Smooth muscle cell (in vitro differentiated cells): ENCODE measurements at regions not wholly inside any gene's neighbourhood (a gene's known extent, or its start where the extent isn't known, plus 50 kb on each side); places are given as distances from the start of the nearest gene placed in this dataset.

Source experiments
- DNase-seq: peaks from one replicate; lab custom pipeline; 2025; ENCODE audit not compliant: unreplicated experiment; lab: John Stamatoyannopoulos, UW
- H2AFZ ChIP-seq: fragments of 200-600 bp; sonication (generic); 2 replicates; pipeline ENCODE4 v1.6.0; 2016; ENCODE audit warnings: antibody characterized with exemption, low read depth, mild to moderate bottlenecking
- H3F3A ChIP-seq: fragments of 200-600 bp; sonication (generic); 2 replicates; pipeline ENCODE4 v1.6.0; 2017; ENCODE audit warnings: antibody characterized with exemption, low read depth
- H3K27ac ChIP-seq: fragments of 200-600 bp; sonication (generic); 2 replicates; pipeline ENCODE4 v1.5.1; 2016; ENCODE audit warnings: low read depth, mild to moderate bottlenecking
- H3K27me3 ChIP-seq: fragments of 200-600 bp; sonication (generic); 2 replicates; pipeline ENCODE4 v1.6.1; 2016; ENCODE audit warnings: low read depth, mild to moderate bottlenecking
- H3K36me3 ChIP-seq: fragments of 200-600 bp; sonication (generic); 2 replicates; pipeline ENCODE4 v1.5.1; 2016; ENCODE audit warnings: low read depth
- H3K4me1 ChIP-seq: fragments of 200-600 bp; sonication (generic); 2 replicates; pipeline ENCODE4 v1.5.1; 2016; ENCODE audit warnings: low read depth
- H3K4me2 ChIP-seq: fragments of 200-600 bp; sonication (generic); 2 replicates; pipeline ENCODE4 v1.6.0; 2016; ENCODE audit warnings: mild to moderate bottlenecking
- H3K4me3 ChIP-seq: fragments of 200-600 bp; sonication (generic); 2 replicates; pipeline ENCODE4 v1.5.1; 2016; ENCODE audit warnings: mild to moderate bottlenecking
- H3K79me2 ChIP-seq: fragments of 200-600 bp; sonication (generic); 2 replicates; pipeline ENCODE4 v1.6.0; 2016; ENCODE audit warnings: low read depth, mild to moderate bottlenecking
- H3K9ac ChIP-seq: fragments of 200-600 bp; sonication (generic); 2 replicates; pipeline ENCODE4 v1.6.0; 2016; ENCODE audit warnings: low read depth
- H3K9me3 ChIP-seq: fragments of 200-600 bp; sonication (generic); replicated peaks from 2 replicates; pipeline ENCODE4 v1.5.1; 2016; ENCODE audit warnings: low read depth
- H4K20me1 ChIP-seq: fragments of 200-600 bp; sonication (generic); 2 replicates; pipeline ENCODE4 v1.6.0; 2016; ENCODE audit warnings: low read depth
- CTCF ChIP-seq: fragments of 200-600 bp; sonication (generic); IDR thresholded peaks from 2 replicates; pipeline ENCODE4 v1.5.1; 2017; ENCODE audit warnings: borderline replicate concordance, mild to moderate bottlenecking, antibody characterized with exemption; ENCODE audit not compliant: insufficient read depth, poor library complexity, severe bottlenecking
- WGBS: methylation state at CpG from one replicate; pipeline ENCODE4 v1.1.7; 2016; ENCODE audit warnings: low lambda C conversion rate; 5-methylcytosine and 5-hydroxymethylcytosine counted together

- no peaks in the 10 kb centered on the region for H3K27me3 ChIP-seq
- no peak overlapping the region for H2AFZ ChIP-seq
- DNase-seq = no peak
- H4K20me1 ChIP-seq = no peaks in the 10 kb centered on the region
- H3K9ac ChIP-seq = no peak overlapping the region
- H3K4me1 ChIP-seq = no peaks in the 10 kb centered on the region
- H3K4me3 ChIP-seq = no peak overlapping the region
- WGBS = 88% methylated on average over 3 of the region's 3 CpGs
- H3K9me3 ChIP-seq = no peaks in the 10 kb centered on the region
- H3K27ac ChIP-seq = no peak overlapping the region
- no peaks in the 10 kb centered on the region for H3F3A ChIP-seq
- H3K36me3 ChIP-seq = no peaks in the 10 kb centered on the region
- no peak for TF ChIP-seq CTCF
- no peaks in the 10 kb centered on the region for H3K79me2 ChIP-seq
- no peak overlapping the region for H3K4me2 ChIP-seq
Observed at GRCh38 chr12:66898700-66899469, 220.0 kb upstream of the GRIP1 start.

- Histone ChIP-seq H3K36me3 (no peaks in the 10 kb centered on the region), H3K9ac (no peak overlapping the region), H3F3A (no peaks in the 10 kb centered on the region), H3K79me2 (no peaks in the 10 kb centered on the region), H3K4me3 (no peak overlapping the region), H3K27me3 (no peaks in the 10 kb centered on the region), H3K4me1 (no peaks in the 10 kb centered on the region), H3K9me3 (no peaks in the 10 kb centered on the region), H3K27ac (no peak overlapping the region), H3K4me2 (no peak overlapping the region), H4K20me1 (no peaks in the 10 kb centered on the region), H2AFZ (no peak overlapping the region)
- no peak for TF ChIP-seq CTCF
- DNase-seq = no peak
Observed at GRCh38 chr12:66899588-66899987, 220.7 kb upstream of the GRIP1 start.

GRCh38 chr12:66900616-66901015 is 221.7 kb upstream of the GRIP1 start:
- Histone ChIP-seq H3K27ac (no peak overlapping the region), H3K79me2 (no peaks in the 10 kb centered on the region), H3K4me1 (no peaks in the 10 kb centered on the region), H3K4me2 (no peak overlapping the region), H3K27me3 (no peaks in the 10 kb centered on the region), H3K4me3 (no peak overlapping the region), H2AFZ (no peak overlapping the region), H4K20me1 (no peaks in the 10 kb centered on the region), H3F3A (no peaks in the 10 kb centered on the region), H3K36me3 (no peaks in the 10 kb centered on the region), H3K9ac (no peak overlapping the region), H3K9me3 (no peaks in the 10 kb centered on the region)
- WGBS = 89% methylated on average over 2 of the region's 2 CpGs
- DNase-seq = no peak
- TF ChIP-seq CTCF = no peak
